ENCODE measurements at regions not wholly inside any gene's neighbourhood (a gene's known extent, or its start where the extent isn't known, plus 50 kb on each side); places are given as distances from the start of the nearest gene placed in this dataset.

- TF ChIP-seq CTCF (IDR thresholded peaks at IDR 0.05; ENCODE audit: low read length, missing control alignments): no peak
- DNase-seq (ENCODE audit: low read depth): peak; percentile 9
- peak overlapping the region; percentile 29 for H3K4me3 ChIP-seq (replicated peaks; ENCODE audit: low read depth, low read length)
Observed at GRCh38 chr12:30200864-30201263, 417.1 kb upstream of the TMTC1 start.

- H3K4me3 ChIP-seq (replicated peaks; ENCODE audit: low read depth, low read length): no peak overlapping the region
- DNase-seq (ENCODE audit: low read depth): peak; percentile 47
- TF ChIP-seq CTCF (IDR thresholded peaks at IDR 0.05; ENCODE audit: low read length, missing control alignments): no peak
Observed at GRCh38 chr12:30197392-30198057, 413.8 kb upstream of the TMTC1 start.

GRCh38 chr12:30191696-30192455, 408.1 kb upstream of the TMTC1 start:
- H3K4me3 ChIP-seq (replicated peaks; ENCODE audit: low read depth, low read length): no peak overlapping the region
- TF ChIP-seq CTCF (IDR thresholded peaks at IDR 0.05; ENCODE audit: low read length, missing control alignments): no peak
- DNase-seq (ENCODE audit: low read depth): no peak

GRCh38 chr12:30188602-30189326, 405.0 kb upstream of the TMTC1 start:
- no peak for TF ChIP-seq CTCF (IDR thresholded peaks at IDR 0.05; ENCODE audit: low read length, missing control alignments)
- DNase-seq (ENCODE audit: low read depth): no peak
- no peak overlapping the region for H3K4me3 ChIP-seq (replicated peaks; ENCODE audit: low read depth, low read length)

- no peak overlapping the region for H3K4me3 ChIP-seq (replicated peaks; ENCODE audit: low read depth, low read length)
- DNase-seq (ENCODE audit: low read depth): no peak
- no peak for TF ChIP-seq CTCF (IDR thresholded peaks at IDR 0.05; ENCODE audit: low read length, missing control alignments)
Observed at GRCh38 chr12:30187426-30187825, 403.7 kb upstream of the TMTC1 start.

- H3K4me3 ChIP-seq (replicated peaks; ENCODE audit: low read depth, low read length): no peak overlapping the region
- TF ChIP-seq CTCF (IDR thresholded peaks at IDR 0.05; ENCODE audit: low read length, missing control alignments): no peak
- no peak for DNase-seq (ENCODE audit: low read depth)
Observed at GRCh38 chr12:30181334-30181733, 397.6 kb upstream of the TMTC1 start.

Measured in fibroblast of pulmonary artery (primary cell).